GM12878 (cell line): ENCODE measurements at regions not wholly inside any gene's neighbourhood (a gene's known extent, or its start where the extent isn't known, plus 50 kb on each side); places are given as distances from the start of the nearest gene placed in this dataset.

Source experiments
- ATAC-seq: fragments of 200-7000 bp; cut with Tn5 transposase; 3 replicates; pipeline ENCODE4 v1.9.1; 2020; ENCODE audit warnings: mild to moderate bottlenecking, moderate library complexity
- BruUV-seq: library from RNA; stranded (reverse); fragments of 400-500 nt; replicated peaks from 2 replicates; lab custom pipeline; 2021; lab: Mats Ljungman, UMichigan
- CTCF ChIA-PET: fragments of 300-600 bp; sonication (Branson Sonifier 250); formaldehyde crosslinking; extraction: SDS; loops from one replicate; lab custom pipeline; 2021; ENCODE audit warnings: inconsistent platforms; lab: Yijun Ruan, JAX
- POLR2A ChIA-PET: fragments of 350-600 bp; formaldehyde crosslinking; extraction: SDS; loops from one replicate; lab custom pipeline; 2021; ENCODE audit warnings: inconsistent platforms; lab: Charles Lee
- RAD21 ChIA-PET: fragments of 300-600 bp; sonication (Branson Sonifier 250); formaldehyde crosslinking; loops from one replicate; lab custom pipeline; 2023; ENCODE audit warnings: antibody characterized with exemption; ENCODE audit not compliant: unreplicated experiment; lab: Charles Lee
- SMC1A ChIA-PET: fragments of 300-600 bp; sonication (Branson Sonifier 250); formaldehyde crosslinking; loops from one replicate; lab custom pipeline; 2023; ENCODE audit not compliant: unreplicated experiment, uncharacterized antibody; lab: Charles Lee
- DNase-seq: peaks from one replicate; pipeline ENCODE4 v3.0.0-alpha.2; 2011; ENCODE audit warnings: low read depth, low spot score
- FAIRE-seq: peaks from 3 replicates; lab custom pipeline; 2011; peaks lifted over from hg19 to GRCh38; lab: Jason Lieb, UNC
- H2AFZ ChIP-seq: 2 replicates; pipeline ENCODE4 v1.6.0; 2011; ENCODE audit warnings: low read depth, low read length, control low read depth; ENCODE audit not compliant: control insufficient read depth
- H3K27ac ChIP-seq: 2 replicates; pipeline ENCODE4 v1.5.1; 2011; ENCODE audit warnings: control low read depth; ENCODE audit not compliant: control insufficient read depth, insufficient read depth
- H3K27me3 ChIP-seq, 2 experiments: replicated peaks in 1 of 2; 2 replicates each; pipeline versions ENCODE4 v1.6.0 to v1.6.1; 2011; ENCODE audit warnings: low read length in 1 of 2; ENCODE audit not compliant: control insufficient read depth in 2 of 2, insufficient read depth in 2 of 2
- H3K36me3 ChIP-seq, 2 experiments: 2 replicates each; pipeline ENCODE4 v1.5.1; 2011; ENCODE audit warnings: low read length in 1 of 2; ENCODE audit not compliant: control insufficient read depth in 2 of 2, insufficient read depth in 2 of 2
- H3K4me1 ChIP-seq: 2 replicates; pipeline ENCODE4 v1.6.1; 2011; ENCODE audit warnings: mild to moderate bottlenecking, low read length, moderate library complexity, mixed read lengths; ENCODE audit not compliant: control insufficient read depth, insufficient read depth
- H3K4me2 ChIP-seq: 2 replicates; pipeline ENCODE4 v1.6.0; 2011; ENCODE audit warnings: control low read depth; ENCODE audit not compliant: control insufficient read depth, insufficient read depth
- H3K4me3 ChIP-seq: fragments of 200-600 bp; sonication (generic); 2 replicates; pipeline ENCODE4 v1.5.1; 2016
- H3K79me2 ChIP-seq: 2 replicates; pipeline ENCODE4 v1.6.0; 2011; ENCODE audit warnings: low read length; ENCODE audit not compliant: control insufficient read depth, insufficient read depth
- H3K9ac ChIP-seq: 2 replicates; pipeline ENCODE4 v1.8.0; 2011; ENCODE audit warnings: low read length, control low read depth, mixed read lengths; ENCODE audit not compliant: control insufficient read depth, insufficient read depth
- H3K9me3 ChIP-seq: replicated peaks from 3 replicates; pipeline ENCODE4 v1.5.1; 2011; ENCODE audit warnings: mild to moderate bottlenecking, low read length; ENCODE audit not compliant: control insufficient read depth, insufficient read depth
- H4K20me1 ChIP-seq: 2 replicates; pipeline ENCODE4 v1.6.0; 2011; ENCODE audit not compliant: control insufficient read depth, insufficient read depth
- ATF3 ChIP-seq: IDR thresholded peaks from 2 replicates; pipeline ENCODE4 v1.6.1; 2011; ENCODE audit warnings: low read depth, mild to moderate bottlenecking, low read length, moderate library complexity, borderline replicate concordance; ENCODE audit errors: extremely low read depth
- CUX1 ChIP-seq: IDR thresholded peaks from 2 replicates; pipeline ENCODE4 v1.6.1; 2012; ENCODE audit warnings: improper control_type of control experiment, low read depth, low read length; ENCODE audit not compliant: insufficient replicate concordance
- HDGF ChIP-seq: fragments of 450-650 bp; IDR thresholded peaks from 2 replicates; pipeline ENCODE4 v1.6.1; 2016; ENCODE audit warnings: antibody characterized with exemption
- KAT2A ChIP-seq: conservative IDR thresholded peaks from 2 replicates; pipeline ENCODE4 v1.6.1; 2011; ENCODE audit warnings: low read depth, low read length; ENCODE audit not compliant: control insufficient read depth
- MXI1 ChIP-seq: fragments of 150-350 bp; IDR thresholded peaks from 2 replicates; pipeline ENCODE4 v1.6.1; 2011; ENCODE audit warnings: low read depth, mild to moderate bottlenecking, inconsistent platforms, low read length, improper control_type of control experiment
- NFXL1 ChIP-seq: fragments of 450-650 bp; IDR thresholded peaks from 2 replicates; pipeline ENCODE4 v1.6.1; 2017; ENCODE audit warnings: antibody characterized with exemption, mild to moderate bottlenecking, borderline replicate concordance
- NR2C2 ChIP-seq: IDR thresholded peaks from 2 replicates; pipeline ENCODE4 v1.6.1; 2011; ENCODE audit warnings: borderline replicate concordance, low read depth; ENCODE audit not compliant: control insufficient read depth, insufficient read length
- PAX5 ChIP-seq: IDR thresholded peaks from 2 replicates; pipeline ENCODE4 v1.6.1; 2011; ENCODE audit warnings: low read depth, low read length, borderline replicate concordance
- PKNOX1 ChIP-seq: fragments of 450-650 bp; IDR thresholded peaks from 2 replicates; pipeline ENCODE4 v1.6.1; 2016; ENCODE audit warnings: mild to moderate bottlenecking
- POLR2AphosphoS5 ChIP-seq: IDR thresholded peaks from 2 replicates; pipeline ENCODE4 v1.6.1; 2011; ENCODE audit warnings: mild to moderate bottlenecking, low read length, inconsistent platforms
- RAD21 ChIP-seq: IDR thresholded peaks from 2 replicates; pipeline ENCODE4 v1.6.1; 2011; ENCODE audit warnings: mild to moderate bottlenecking, low read depth, low read length, moderate library complexity; ENCODE audit not compliant: insufficient read depth
- SMAD5 ChIP-seq: IDR thresholded peaks from 2 replicates; pipeline ENCODE4 v1.6.1; 2016; ENCODE audit warnings: antibody characterized with exemption, low read depth
- SMC3 ChIP-seq: IDR thresholded peaks from 2 replicates; pipeline ENCODE4 v1.6.1; 2011; ENCODE audit warnings: low read length, improper control_type of control experiment, borderline replicate concordance
- SUZ12 ChIP-seq: fragments of 200-600 bp; sonication (generic); IDR thresholded peaks from one replicate; pipeline ENCODE4 v1.6.1; 2018; ENCODE audit warnings: antibody characterized with exemption, mild to moderate bottlenecking; ENCODE audit not compliant: unreplicated experiment
- YBX1 ChIP-seq: fragments of 450-650 bp; IDR thresholded peaks from 2 replicates; pipeline ENCODE4 v1.6.1; 2016; ENCODE audit warnings: antibody characterized with exemption
- YY1 ChIP-seq: IDR thresholded peaks from 2 replicates; pipeline ENCODE4 v1.6.1; 2011; ENCODE audit warnings: low read depth, mild to moderate bottlenecking, low read length
- ZNF622 ChIP-seq: fragments of 450-650 bp; IDR thresholded peaks from 2 replicates; pipeline ENCODE4 v1.6.1; 2017; ENCODE audit warnings: mild to moderate bottlenecking, inconsistent platforms
- WGBS: methylation state at CpG from one replicate; pipeline ENCODE4 v1.1.6; 2016; ENCODE audit warnings: low lambda C conversion rate; ENCODE audit not compliant: insufficient replicate concordance, insufficient coverage; ENCODE audit errors: missing lambda C conversion rate; 5-methylcytosine and 5-hydroxymethylcytosine counted together
- in situ Hi-C: fragments of 300-500 bp; cut with MboI; formaldehyde crosslinking; loops from 9 replicates; pipeline ENCODE4 v1.14.3; 2018; ENCODE audit warnings: mixed read lengths
- intact Hi-C: fragments of 100-400 bp; cut with micrococcal nuclease; formaldehyde crosslinking; loops from one replicate; pipeline ENCODE4 v1.14.2; 2022; ENCODE audit not compliant: unreplicated experiment
- TF ChIP-seq, protein P1 (sequence below): IDR thresholded peaks from 2 replicates; pipeline ENCODE4 v1.6.1; 2011; ENCODE audit warnings: low read depth, low read length, improper control_type of control experiment, borderline replicate concordance

DNA sequence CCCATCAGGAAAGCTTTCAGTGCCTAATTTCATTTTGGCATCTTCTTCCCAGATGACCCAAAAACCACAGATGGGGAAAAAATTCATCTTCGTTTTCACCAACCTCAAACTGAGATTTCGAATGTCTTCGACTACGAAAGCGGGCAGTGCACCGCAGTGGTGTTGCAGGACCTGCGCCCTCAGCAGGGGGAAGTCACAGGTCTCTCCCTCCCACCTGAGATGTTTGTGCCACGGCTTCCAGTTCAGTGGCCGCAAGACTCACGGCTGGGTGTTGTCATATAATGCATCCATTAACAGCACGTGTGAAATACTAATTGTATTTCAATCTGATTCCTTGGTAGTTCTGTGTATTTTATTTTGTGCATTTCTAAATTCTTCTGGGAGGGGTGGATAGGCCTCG is 66.2 kb upstream of the SALL3 start (continued):
- TF ChIP-seq ZNF622, result no peak
- no peak for TF ChIP-seq RAD21

GRCh38 chr18:78913830-78914231 is 65.8 kb upstream of the SALL3 start:
- RAD21 ChIA-PET, result interaction anchor here (0.6 kb wide), 1 partner anchor 38 kb away, joined by 4 read pairs; no protein-coding TSS in a partner anchor
- Histone ChIP-seq H3K4me3 (no peak overlapping the region), H3K4me2 (no peak overlapping the region), H2AFZ (no peak overlapping the region), H3K27ac (no peak overlapping the region), H4K20me1 (no peaks in the 10 kb centered on the region), H3K36me3 (no peaks in the 10 kb centered on the region), H3K27me3 (no peaks in the 10 kb centered on the region), H3K79me2 (no peaks in the 10 kb centered on the region), H3K4me1 (no peaks in the 10 kb centered on the region), H3K9ac (no peak overlapping the region), H3K9me3 (no peaks in the 10 kb centered on the region)
- POLR2A ChIA-PET, result no interaction called here
- in situ Hi-C loops (no loop called here), intact Hi-C loops (no loop called here)
- FAIRE-seq (no peak), ATAC-seq (no peak), DNase-seq (no peak)
- CTCF ChIA-PET, result no interaction called here
- BruUV-seq, result no TSS peak
- WGBS, result 76% methylated on average over 15 of the region's 15 CpGs
- SMC1A ChIA-PET, result no interaction called here
- no peak for TF ChIP-seq ATF3
- TF ChIP-seq NFXL1, result no peak
- TF ChIP-seq HDGF, result no peak
- TF ChIP-seq NR2C2, result no peak
- TF ChIP-seq POLR2AphosphoS5, result no peak
- no peak for TF ChIP-seq YY1
- TF ChIP-seq YBX1, result no peak
- TF ChIP-seq SMAD5, result no peak
- TF ChIP-seq PAX5, result no peak
- TF ChIP-seq PKNOX1, result no peak
- TF ChIP-seq, protein P1, sequence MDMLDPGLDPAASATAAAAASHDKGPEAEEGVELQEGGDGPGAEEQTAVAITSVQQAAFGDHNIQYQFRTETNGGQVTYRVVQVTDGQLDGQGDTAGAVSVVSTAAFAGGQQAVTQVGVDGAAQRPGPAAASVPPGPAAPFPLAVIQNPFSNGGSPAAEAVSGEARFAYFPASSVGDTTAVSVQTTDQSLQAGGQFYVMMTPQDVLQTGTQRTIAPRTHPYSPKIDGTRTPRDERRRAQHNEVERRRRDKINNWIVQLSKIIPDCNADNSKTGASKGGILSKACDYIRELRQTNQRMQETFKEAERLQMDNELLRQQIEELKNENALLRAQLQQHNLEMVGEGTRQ, result no peak
- no peak for TF ChIP-seq CUX1
- TF ChIP-seq SMC3, result no peak
- no peak for TF ChIP-seq SUZ12
- no peak for TF ChIP-seq MXI1
- TF ChIP-seq KAT2A, result no peak
